Right renal cortex interstitium (tissue), 3 donors: ENCODE measurements at regions not wholly inside any gene's neighbourhood (a gene's known extent, or its start where the extent isn't known, plus 50 kb on each side); places are given as distances from the start of the nearest gene placed in this dataset.

Experiments used
- DNase-seq, 3 donors: peaks; one replicate each; pipeline ENCODE4 v3.0.0-alpha.2; 2013; ENCODE audit warnings: low read depth in 3 of 3, low spot score in 2 of 3

DNA sequence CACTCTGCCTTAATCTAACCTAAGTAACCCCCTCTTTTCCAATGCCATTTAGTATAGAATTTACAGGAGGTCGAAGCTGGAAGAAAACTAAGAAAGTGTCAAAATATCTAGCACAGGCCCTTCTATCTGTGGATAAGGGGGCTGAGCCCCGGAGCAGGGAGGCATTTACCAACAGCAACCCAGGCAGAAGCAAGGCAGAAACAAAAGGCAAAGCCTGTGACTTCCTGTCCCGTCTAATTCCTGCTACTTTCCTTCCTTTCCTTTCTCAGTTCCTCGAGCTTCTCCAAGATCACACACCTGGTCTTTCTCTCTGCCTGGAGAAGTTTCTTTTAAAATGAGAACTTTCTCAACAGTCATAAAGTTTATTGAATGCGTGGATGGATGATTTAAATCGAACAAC, 146.0 kb downstream of the FOXA2 start:
- no peak for DNase-seq

- DNase-seq: no peak
These were observed 147.0 kb downstream of the FOXA2 start for GRCh38 chr20:22437354-22437753.

DNA sequence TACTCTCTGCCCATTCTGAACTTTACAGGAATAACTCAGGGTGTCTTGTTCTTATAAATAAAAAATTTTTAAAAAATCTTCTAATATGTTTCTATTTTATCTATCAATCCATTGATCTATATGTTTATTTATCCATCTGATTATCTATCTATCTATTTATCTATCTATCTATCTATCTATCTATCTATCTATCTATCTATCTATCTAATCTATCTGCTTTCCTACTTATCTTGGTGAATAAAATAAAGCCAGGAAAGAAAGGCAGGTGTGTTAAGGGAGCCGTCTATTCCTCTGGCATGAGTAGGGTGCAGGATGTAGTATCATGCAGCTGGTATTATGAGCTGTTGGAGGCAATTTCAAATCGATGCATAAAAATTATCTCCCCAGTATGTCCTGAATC, 153.0 kb downstream of the FOXA2 start:
- DNase-seq: no peak

DNA sequence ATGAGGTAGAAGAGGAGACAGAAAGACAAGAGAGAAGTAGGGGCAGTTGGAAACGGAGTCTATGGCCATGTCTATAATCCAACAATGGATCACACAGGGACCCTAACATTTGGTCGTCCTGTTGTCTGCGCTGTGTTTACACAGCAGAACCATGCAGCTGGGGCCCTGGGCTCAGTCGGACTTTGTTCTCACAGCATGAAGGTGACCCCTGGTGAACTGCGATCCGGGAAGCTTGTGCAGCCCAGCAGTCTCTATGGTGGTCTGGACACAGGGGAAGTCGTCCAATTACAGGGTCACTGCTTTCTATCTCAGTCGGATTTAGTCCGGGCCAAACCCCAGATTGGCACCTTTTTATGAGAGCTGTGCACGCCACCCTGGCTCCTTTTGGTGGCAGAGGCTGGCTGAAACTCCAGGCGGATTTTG, 153.6 kb downstream of the FOXA2 start:
- no peak for DNase-seq

- DNase-seq: no peak
These were observed 154.1 kb downstream of the FOXA2 start for GRCh38 chr20:22430154-22430745.

DNA sequence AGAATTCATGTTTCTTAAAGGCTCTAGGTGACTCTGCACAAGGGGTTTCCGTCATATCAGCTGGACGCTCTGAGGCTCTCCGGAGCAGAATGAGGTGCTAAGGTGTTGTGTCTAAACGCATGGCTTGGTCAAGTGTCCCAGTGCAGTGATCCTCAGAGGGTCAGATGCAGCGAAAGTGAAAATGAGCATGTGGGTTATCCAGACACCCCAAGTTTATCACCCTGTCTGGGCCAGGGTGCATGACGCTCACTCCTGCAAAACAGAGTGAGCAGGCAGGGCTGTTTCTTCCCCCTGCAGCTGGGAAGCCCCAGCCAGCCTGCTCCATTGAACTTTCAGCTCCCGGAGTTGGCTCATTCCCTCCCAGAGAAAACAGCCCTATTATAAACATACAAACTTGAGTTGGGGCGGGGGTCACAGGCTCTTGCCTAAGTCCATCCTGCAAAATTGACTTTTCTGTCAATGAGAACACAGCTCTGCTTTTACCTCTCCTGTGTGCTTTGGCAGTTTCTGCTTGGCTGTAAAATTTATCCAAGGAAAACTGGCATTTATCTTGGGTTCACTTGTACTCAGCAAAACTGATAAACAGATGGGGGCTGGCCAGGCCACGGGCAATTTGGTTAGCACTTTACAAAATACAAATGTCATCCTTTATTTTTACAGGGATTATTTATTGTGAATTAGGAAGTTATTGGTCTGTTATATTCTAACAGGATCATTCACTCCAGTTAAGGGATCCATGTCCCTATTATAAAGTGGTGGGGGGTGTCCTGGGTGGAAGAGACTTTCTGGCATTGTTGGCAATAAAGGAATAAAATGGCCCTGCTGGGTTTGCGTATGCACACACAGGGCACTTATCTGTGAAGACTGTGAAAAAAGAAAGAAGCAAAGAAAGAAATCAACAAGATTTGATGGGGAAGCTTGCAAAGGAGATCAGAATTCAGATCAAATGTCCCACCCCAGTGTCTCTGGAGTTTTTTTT, 154.9 kb downstream of the FOXA2 start:
- no peak for DNase-seq

DNA sequence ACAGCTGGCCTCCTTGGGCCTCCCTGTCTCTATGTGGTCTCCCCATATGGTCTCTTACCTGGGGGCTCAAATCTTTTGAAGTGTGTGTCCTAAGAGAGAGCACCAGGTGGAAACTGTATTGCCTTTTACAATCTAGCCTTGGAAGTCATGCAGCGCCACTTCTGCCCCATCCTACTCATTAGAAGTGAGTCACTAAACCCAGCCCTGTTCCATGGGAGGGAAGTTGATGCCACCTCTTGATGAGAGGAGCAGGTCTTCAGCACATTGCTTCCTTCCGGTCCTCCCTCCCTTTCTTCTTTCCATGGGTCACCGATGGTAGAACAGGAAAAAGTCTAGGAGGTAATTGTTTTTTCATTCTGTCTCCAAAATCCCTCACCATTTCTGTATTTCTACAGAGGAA, 156.3 kb downstream of the FOXA2 start:
- no peak for DNase-seq

- DNase-seq: no peak
These were observed 157.6 kb downstream of the FOXA2 start for GRCh38 chr20:22426772-22427171.

GRCh38 chr20:22425344-22426295, 158.8 kb downstream of the FOXA2 start:
- no peak for DNase-seq

- DNase-seq: no peak
These were observed 161.1 kb downstream of the FOXA2 start for GRCh38 chr20:22423190-22423832.

- no peak for DNase-seq
These were observed 164.2 kb downstream of the FOXA2 start for GRCh38 chr20:22420116-22420598.

- DNase-seq: no peak
These were observed 165.6 kb downstream of the FOXA2 start for GRCh38 chr20:22418738-22419137.

DNA sequence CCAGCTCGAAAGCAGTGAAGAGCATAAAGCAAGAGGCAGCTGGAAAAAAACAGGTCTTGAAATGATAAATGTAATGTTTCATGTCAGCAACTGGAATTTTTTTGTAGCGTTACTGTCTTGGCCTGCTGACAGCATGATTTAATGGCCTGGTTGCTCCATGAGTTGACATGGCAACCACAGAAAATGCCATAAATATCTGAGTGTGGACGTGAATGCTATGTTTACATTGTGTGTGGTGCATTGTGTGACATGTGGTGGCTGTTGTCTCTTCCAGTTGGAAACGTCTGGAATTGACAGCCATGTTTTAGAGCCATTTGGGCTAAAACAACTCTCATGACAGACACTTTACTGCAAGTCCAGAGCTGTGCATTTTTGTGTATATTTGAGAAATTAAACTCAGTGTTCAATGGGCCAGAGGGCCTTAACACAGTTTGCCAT, 170.0 kb downstream of the FOXA2 start:
- no peak for DNase-seq

GRCh38 chr20:22412977-22413868, 171.1 kb downstream of the FOXA2 start:
- no peak for DNase-seq

- no peak for DNase-seq
These were observed 172.5 kb downstream of the FOXA2 start for GRCh38 chr20:22411627-22412450.

GRCh38 chr20:22411286-22411626, 173.1 kb downstream of the FOXA2 start:
- DNase-seq: no peak

- DNase-seq: no peak
These were observed 173.7 kb downstream of the FOXA2 start for GRCh38 chr20:22410556-22411130.
